ENCODE measurements at regions not wholly inside any gene's neighbourhood (a gene's known extent, or its start where the extent isn't known, plus 50 kb on each side); places are given as distances from the start of the nearest gene placed in this dataset.

DNA sequence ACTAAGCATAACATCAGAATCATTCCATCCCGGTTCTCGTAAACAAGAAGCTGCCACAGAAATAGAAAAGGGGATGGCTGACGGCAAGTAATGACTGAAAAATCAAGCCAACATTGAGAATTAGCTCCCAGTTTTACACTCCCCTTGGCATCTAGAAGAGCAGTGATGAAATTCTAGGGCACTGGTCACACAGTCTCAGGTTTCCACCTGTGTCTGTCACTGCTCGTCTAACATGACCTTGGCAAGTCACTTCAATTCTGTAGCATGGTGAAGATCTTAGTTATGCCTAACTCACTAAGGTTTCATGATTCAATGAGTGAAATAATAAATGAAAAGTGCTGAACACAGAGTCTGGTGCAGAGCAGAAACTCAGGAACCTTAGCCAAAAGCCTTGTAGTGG is 272.3 kb upstream of the ARRDC4 start:
- Histone ChIP-seq H3K4me1 (no peaks in the 10 kb centered on the region), H3K27ac (no peak overlapping the region), H3K36me3 (no peaks in the 10 kb centered on the region), H3K27me3 (ENCODE audit: low read depth) (no peaks in the 10 kb centered on the region), H3K4me3 (no peak overlapping the region), H3K9me3 (no peaks in the 10 kb centered on the region)
- no peak for DNase-seq
- TF ChIP-seq CTCF (IDR thresholded peaks at IDR 0.05) = no peak
- no peak for ATAC-seq
- intact Hi-C loops (cut with DNase I) = no loop called here

- DNase-seq = no peak
Measured at GRCh38 chr15:97688886-97689285, 271.6 kb upstream of the ARRDC4 start.

GRCh38 chr15:97691078-97691477 is 269.4 kb upstream of the ARRDC4 start:
- intact Hi-C loops (cut with DNase I) = no loop called here
- H3K4me1 ChIP-seq = no peaks in the 10 kb centered on the region
- no peaks in the 10 kb centered on the region for H3K9me3 ChIP-seq
- no peak for DNase-seq
- no peak for TF ChIP-seq CTCF (IDR thresholded peaks at IDR 0.05)
- no peak for ATAC-seq
- no peak overlapping the region for H3K27ac ChIP-seq
- no peaks in the 10 kb centered on the region for H3K36me3 ChIP-seq
- H3K4me3 ChIP-seq = no peak overlapping the region
- H3K27me3 ChIP-seq (ENCODE audit: low read depth) = no peaks in the 10 kb centered on the region

More at GRCh38 chr15:97688886-97689285, 271.6 kb upstream of the ARRDC4 start:
- no peak for TF ChIP-seq CTCF (IDR thresholded peaks at IDR 0.05)
- Histone ChIP-seq H3K4me1 (no peaks in the 10 kb centered on the region), H3K27me3 (ENCODE audit: low read depth) (no peaks in the 10 kb centered on the region), H3K27ac (no peak overlapping the region), H3K36me3 (no peaks in the 10 kb centered on the region), H3K4me3 (no peak overlapping the region), H3K9me3 (no peaks in the 10 kb centered on the region)
- ATAC-seq = no peak
- intact Hi-C loops (cut with DNase I) = no loop called here

DNA sequence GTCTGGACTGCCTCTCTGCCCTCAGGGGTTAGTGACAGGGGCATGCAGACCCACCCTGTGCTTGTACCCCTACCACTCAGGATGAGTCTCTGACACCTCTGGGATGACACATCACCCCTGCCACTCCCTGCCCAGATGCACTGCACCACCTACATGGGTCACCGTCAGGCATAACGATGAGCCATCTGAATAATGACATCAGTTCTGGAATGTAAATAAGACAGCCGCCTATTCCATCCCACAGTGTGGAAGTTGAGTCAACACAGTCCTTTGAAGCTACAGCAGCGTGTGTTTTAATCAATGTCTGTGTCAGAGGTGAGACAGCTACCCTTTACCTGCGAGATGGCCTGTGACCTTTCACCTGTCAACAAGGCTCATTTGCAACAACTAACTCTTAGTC is 268.7 kb upstream of the ARRDC4 start:
- Histone ChIP-seq H3K27me3 (ENCODE audit: low read depth) (no peaks in the 10 kb centered on the region), H3K4me1 (no peaks in the 10 kb centered on the region), H3K4me3 (no peak overlapping the region), H3K36me3 (no peaks in the 10 kb centered on the region), H3K9me3 (no peaks in the 10 kb centered on the region), H3K27ac (no peak overlapping the region)
- ATAC-seq = no peak
- no peak for DNase-seq
- no peak for TF ChIP-seq CTCF (IDR thresholded peaks at IDR 0.05)
- intact Hi-C loops (cut with DNase I) = no loop called here

- Histone ChIP-seq H3K4me1 (no peaks in the 10 kb centered on the region), H3K4me3 (no peak overlapping the region), H3K9me3 (no peaks in the 10 kb centered on the region), H3K36me3 (no peaks in the 10 kb centered on the region), H3K27ac (no peak overlapping the region), H3K27me3 (ENCODE audit: low read depth) (no peaks in the 10 kb centered on the region)
- intact Hi-C loops (cut with DNase I) = no loop called here
- DNase-seq (no peak), ATAC-seq (no peak)
- TF ChIP-seq CTCF (IDR thresholded peaks at IDR 0.05) = no peak
Measured at GRCh38 chr15:97692301-97693015, 268.0 kb upstream of the ARRDC4 start.
